Stimulated activated CD4-positive, alpha-beta T cell treated with anti-CD3 and anti-CD28 coated beads, Interleukin-1b, Interleukin-23, amount 100 ng/mL, for 48 hours (primary cell): ENCODE measurements at regions not wholly inside any gene's neighbourhood (a gene's known extent, or its start where the extent isn't known, plus 50 kb on each side); places are given as distances from the start of the nearest gene placed in this dataset.
"Not testable (repeated sequence)": the region's sequence is repeated elsewhere in the genome, so short reads cannot be mapped to it uniquely, and the experiment has no call there.

Experiments used
- DNase-seq: peaks from one replicate; pipeline ENCODE4 v3.0.0-alpha.2; 2020

- no peak for DNase-seq
These were observed 52.0 kb upstream of the CPM start for GRCh38 chr12:68984796-68985573.

GRCh38 chr12:68997526-68997925 is 64.6 kb upstream of the CPM start:
- DNase-seq: not testable (repeated sequence)

- DNase-seq: no peak
These were observed 65.1 kb upstream of the CPM start for GRCh38 chr12:68998041-68998440.

- DNase-seq: no peak
These were observed 67.1 kb upstream of the CPM start for GRCh38 chr12:69000074-69000473.

- no peak for DNase-seq
These were observed 67.7 kb upstream of the CPM start for GRCh38 chr12:69000540-69001243.

- no peak for DNase-seq
These were observed 68.3 kb upstream of the CPM start for GRCh38 chr12:69001251-69001650.

GRCh38 chr12:69002969-69003368 is 70.0 kb upstream of the CPM start:
- no peak for DNase-seq

- no peak for DNase-seq
These were observed 71.0 kb upstream of the CPM start for GRCh38 chr12:69003991-69004390.

- peak; percentile 10 for DNase-seq
These were observed 74.3 kb upstream of the CPM start for GRCh38 chr12:69007101-69007854.

- DNase-seq: no peak
These were observed 74.9 kb upstream of the CPM start for GRCh38 chr12:69007855-69008351.

GRCh38 chr12:69008520-69008919 is 75.5 kb upstream of the CPM start:
- DNase-seq: no peak

GRCh38 chr12:69014047-69014446 is 81.1 kb upstream of the CPM start:
- no peak for DNase-seq

GRCh38 chr12:69015017-69015416 is 82.0 kb upstream of the CPM start:
- DNase-seq: no peak

GRCh38 chr12:69015831-69016230 is 82.9 kb upstream of the CPM start:
- no peak for DNase-seq

- DNase-seq: no peak
These were observed 86.1 kb upstream of the CPM start for GRCh38 chr12:69019082-69019481.

- DNase-seq: no peak
These were observed 86.9 kb upstream of the CPM start for GRCh38 chr12:69019910-69020309.

GRCh38 chr12:69022674-69023073 is 89.7 kb upstream of the CPM start:
- no peak for DNase-seq

- no peak for DNase-seq
These were observed 90.9 kb upstream of the CPM start for GRCh38 chr12:69023840-69024239.

- no peak for DNase-seq
These were observed 91.4 kb upstream of the CPM start for GRCh38 chr12:69024413-69024812.

GRCh38 chr12:69024907-69025306 is 91.9 kb upstream of the CPM start:
- no peak for DNase-seq

- DNase-seq: no peak
These were observed 93.4 kb upstream of the CPM start for GRCh38 chr12:69026336-69026735.

- no peak for DNase-seq
These were observed 94.5 kb upstream of the CPM start for GRCh38 chr12:69027411-69027881.

- DNase-seq: no peak
These were observed 96.2 kb upstream of the CPM start for GRCh38 chr12:69028941-69029729.
